HEK293T (cell line): ENCODE measurements at regions not wholly inside any gene's neighbourhood (a gene's known extent, or its start where the extent isn't known, plus 50 kb on each side); places are given as distances from the start of the nearest gene placed in this dataset.

Experiments used
- ARNT ChIP-seq: fragments of 450-650 bp; IDR thresholded peaks from 2 replicates; pipeline ENCODE4 v1.6.1; 2017; ENCODE audit warnings: mild to moderate bottlenecking
- BHLHE40 ChIP-seq: fragments of 450-650 bp; IDR thresholded peaks from 2 replicates; pipeline ENCODE4 v1.6.1; 2016; ENCODE audit warnings: mild to moderate bottlenecking, moderate library complexity, borderline replicate concordance
- ELF4 ChIP-seq: fragments of 450-650 bp; IDR thresholded peaks from 2 replicates; pipeline ENCODE4 v1.6.1; 2017; ENCODE audit warnings: antibody characterized with exemption
- FOXA1 ChIP-seq: fragments of 450-650 bp; IDR thresholded peaks from 2 replicates; pipeline ENCODE4 v1.6.1; 2016; ENCODE audit warnings: mild to moderate bottlenecking
- FOXK2 ChIP-seq: fragments of 450-650 bp; IDR thresholded peaks from 2 replicates; pipeline ENCODE4 v1.6.1; 2016; ENCODE audit warnings: mild to moderate bottlenecking
- FOXM1 ChIP-seq: fragments of 450-650 bp; IDR thresholded peaks from 2 replicates; pipeline ENCODE4 v1.6.1; 2017; ENCODE audit warnings: mild to moderate bottlenecking, borderline replicate concordance
- HDGF ChIP-seq: fragments of 450-650 bp; IDR thresholded peaks from 2 replicates; pipeline ENCODE4 v1.6.1; 2017; ENCODE audit warnings: antibody characterized with exemption, borderline replicate concordance
- L3MBTL2 ChIP-seq: fragments of 450-650 bp; conservative IDR thresholded peaks from 2 replicates; pipeline ENCODE4 v1.6.1; 2016; ENCODE audit warnings: mild to moderate bottlenecking
- LEF1 ChIP-seq: fragments of 450-650 bp; IDR thresholded peaks from 2 replicates; pipeline ENCODE4 v1.6.1; 2017; ENCODE audit warnings: mild to moderate bottlenecking, borderline replicate concordance
- NFRKB ChIP-seq: fragments of 450-650 bp; IDR thresholded peaks from 2 replicates; pipeline ENCODE4 v1.6.1; 2016; ENCODE audit warnings: mild to moderate bottlenecking, moderate library complexity
- PKNOX1 ChIP-seq: fragments of 450-650 bp; IDR thresholded peaks from 2 replicates; pipeline ENCODE4 v1.6.1; 2016
- SP1 ChIP-seq: fragments of 450-650 bp; IDR thresholded peaks from 2 replicates; pipeline ENCODE4 v1.6.1; 2017
- SUZ12 ChIP-seq: fragments of 450-650 bp; IDR thresholded peaks from 2 replicates; pipeline ENCODE4 v1.6.1; 2016; ENCODE audit warnings: mild to moderate bottlenecking
- TARDBP ChIP-seq: fragments of 450-650 bp; IDR thresholded peaks from 2 replicates; pipeline ENCODE4 v1.6.1; 2016

GRCh38 chr6:88244721-88245120 lies 78.6 kb upstream of the CNR1 start:
- TF ChIP-seq BHLHE40 (no peak), SP1 (no peak), LEF1 (no peak), TARDBP (no peak), FOXM1 (no peak), PKNOX1 (no peak), ELF4 (no peak), FOXK2 (no peak), HDGF (no peak), L3MBTL2 (no peak), ARNT (no peak), FOXA1 (no peak), NFRKB (no peak), SUZ12 (no peak)
